GM23338 (cell line): ENCODE measurements at regions not wholly inside any gene's neighbourhood (a gene's known extent, or its start where the extent isn't known, plus 50 kb on each side); places are given as distances from the start of the nearest gene placed in this dataset.

Experiments used
- ATAC-seq: fragments of 200-7000 bp; cut with Tn5 transposase; 3 replicates; pipeline ENCODE4 v1.9.1; 2020
- DNase-seq: peaks from one replicate; pipeline ENCODE4 v3.0.0-alpha.2; 2015; ENCODE audit warnings: low spot score
- H2AFZ ChIP-seq: fragments of 200-600 bp; sonication (generic); 2 replicates; pipeline ENCODE4 v1.8.0; 2016; ENCODE audit warnings: antibody characterized with exemption, mild to moderate bottlenecking, moderate library complexity
- H3F3A ChIP-seq: fragments of 200-600 bp; sonication (generic); replicated peaks from 2 replicates; pipeline ENCODE4 v1.8.0; 2017; ENCODE audit warnings: antibody characterized with exemption, mixed run types, low read depth
- H3K27ac ChIP-seq: fragments of 200-600 bp; sonication (generic); 2 replicates; pipeline ENCODE4 v1.6.1; 2016; ENCODE audit warnings: low read depth
- H3K27me3 ChIP-seq: fragments of 200-600 bp; sonication (generic); 2 replicates; pipeline ENCODE4 v1.8.0; 2016; ENCODE audit warnings: mild to moderate bottlenecking, mixed run types, moderate library complexity; ENCODE audit not compliant: insufficient read depth
- H3K36me3 ChIP-seq: fragments of 200-600 bp; sonication (generic); 2 replicates; pipeline ENCODE4 v1.8.0; 2016; ENCODE audit warnings: mild to moderate bottlenecking; ENCODE audit not compliant: insufficient read depth
- H3K4me1 ChIP-seq: fragments of 200-600 bp; sonication (generic); 2 replicates; pipeline ENCODE4 v1.8.0; 2016; ENCODE audit warnings: mild to moderate bottlenecking, moderate library complexity; ENCODE audit not compliant: insufficient read depth
- H3K4me2 ChIP-seq: fragments of 200-600 bp; sonication (generic); 2 replicates; pipeline ENCODE4 v1.7.1; 2017; ENCODE audit warnings: mixed run types
- H3K4me3 ChIP-seq: fragments of 200-600 bp; sonication (generic); 2 replicates; pipeline ENCODE4 v1.6.1; 2016; ENCODE audit warnings: mixed run types
- H3K79me2 ChIP-seq: fragments of 200-600 bp; sonication (generic); replicated peaks from 2 replicates; pipeline ENCODE4 v1.8.0; 2017; ENCODE audit warnings: mild to moderate bottlenecking; ENCODE audit not compliant: insufficient read depth
- H3K9me2 ChIP-seq: fragments of 200-600 bp; sonication (generic); 2 replicates; pipeline ENCODE4 v1.8.0; 2017; ENCODE audit not compliant: insufficient read depth
- H4K20me1 ChIP-seq: fragments of 200-600 bp; sonication (generic); replicated peaks from 2 replicates; pipeline ENCODE4 v1.8.0; 2017; ENCODE audit warnings: mild to moderate bottlenecking; ENCODE audit not compliant: insufficient read depth
- H3K27ac Mint-ChIP-seq: 2 replicates; pipeline ENCODE4 v1.8.0; 2020; ENCODE audit warnings: inconsistent platforms, mild to moderate bottlenecking, moderate library complexity, mixed read lengths
- H3K27me3 Mint-ChIP-seq: 3 replicates; pipeline ENCODE4 v1.8.0; 2022; ENCODE audit warnings: low read depth, mild to moderate bottlenecking, moderate library complexity, mixed read lengths, inconsistent platforms; ENCODE audit not compliant: insufficient read depth, poor library complexity
- H3K36me3 Mint-ChIP-seq: 3 replicates; pipeline ENCODE4 v1.8.0; 2021; ENCODE audit warnings: low read depth, mild to moderate bottlenecking, inconsistent platforms, moderate library complexity, mixed read lengths
- H3K4me1 Mint-ChIP-seq: 3 replicates; pipeline ENCODE4 v1.8.0; 2020; ENCODE audit warnings: mild to moderate bottlenecking, inconsistent platforms, mixed read lengths
- H3K4me3 Mint-ChIP-seq: 3 replicates; pipeline ENCODE4 v1.8.0; 2021; ENCODE audit warnings: moderate library complexity, mild to moderate bottlenecking, inconsistent platforms, mixed read lengths
- H3K9me3 Mint-ChIP-seq: 3 replicates; pipeline ENCODE4 v1.8.0; 2020; ENCODE audit warnings: moderate library complexity, mild to moderate bottlenecking, inconsistent platforms, mixed read lengths
- CREB1 ChIP-seq: fragments of 250-450 bp; sonication (Bioruptor Pico); IDR thresholded peaks from 2 replicates; pipeline ENCODE4 v1.5.0; 2020; ENCODE audit warnings: low read depth, mild to moderate bottlenecking, moderate library complexity
- EZH2 ChIP-seq: fragments of 200-600 bp; sonication (generic); IDR thresholded peaks from one replicate; pipeline ENCODE4 v1.8.0; 2017; ENCODE audit warnings: antibody characterized with exemption, mild to moderate bottlenecking, low read depth; ENCODE audit not compliant: unreplicated experiment
- EZH2phosphoT487 ChIP-seq: fragments of 200-600 bp; sonication (generic); IDR thresholded peaks from one replicate; pipeline ENCODE4 v1.8.1; 2018; ENCODE audit warnings: antibody characterized with exemption; ENCODE audit not compliant: unreplicated experiment
- JUNB ChIP-seq: IDR thresholded peaks from one replicate; pipeline ENCODE4 v1.6.1; 2016; ENCODE audit warnings: antibody characterized with exemption; ENCODE audit not compliant: unreplicated experiment
- ZNF331 ChIP-seq: fragments of 250-450 bp; sonication (Bioruptor Pico); IDR thresholded peaks from 2 replicates; pipeline ENCODE4 v1.5.0; 2020; ENCODE audit warnings: low read depth, mild to moderate bottlenecking, moderate library complexity
- TF ChIP-seq, protein P1 (sequence below): fragments of 250-450 bp; sonication (Bioruptor Pico); IDR thresholded peaks from 2 replicates; pipeline ENCODE4 v1.5.0; 2020; ENCODE audit warnings: mild to moderate bottlenecking, moderate library complexity
- TF ChIP-seq, protein P2 (sequence below): IDR thresholded peaks from 2 replicates; pipeline ENCODE4 v1.6.1; 2016; ENCODE audit warnings: antibody characterized with exemption

DNA sequence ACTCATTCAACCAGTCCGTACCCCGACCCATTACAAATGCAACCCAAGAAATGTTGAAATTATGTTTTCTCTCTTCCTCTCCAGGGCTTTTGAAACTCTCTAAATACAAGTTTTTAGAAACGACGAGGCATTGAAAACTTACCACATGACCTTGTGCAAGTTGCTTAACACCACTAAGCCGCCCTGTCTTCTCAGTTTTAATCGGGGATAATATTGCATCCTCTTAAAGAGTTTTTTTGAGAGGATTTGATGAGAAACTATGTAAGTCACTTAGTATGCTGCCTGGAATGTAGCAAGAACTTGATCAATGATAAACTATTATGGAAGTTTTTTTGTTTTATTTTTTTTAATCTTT lies 149.0 kb upstream of the FAM20A start (continued):
- TF ChIP-seq, protein P1, sequence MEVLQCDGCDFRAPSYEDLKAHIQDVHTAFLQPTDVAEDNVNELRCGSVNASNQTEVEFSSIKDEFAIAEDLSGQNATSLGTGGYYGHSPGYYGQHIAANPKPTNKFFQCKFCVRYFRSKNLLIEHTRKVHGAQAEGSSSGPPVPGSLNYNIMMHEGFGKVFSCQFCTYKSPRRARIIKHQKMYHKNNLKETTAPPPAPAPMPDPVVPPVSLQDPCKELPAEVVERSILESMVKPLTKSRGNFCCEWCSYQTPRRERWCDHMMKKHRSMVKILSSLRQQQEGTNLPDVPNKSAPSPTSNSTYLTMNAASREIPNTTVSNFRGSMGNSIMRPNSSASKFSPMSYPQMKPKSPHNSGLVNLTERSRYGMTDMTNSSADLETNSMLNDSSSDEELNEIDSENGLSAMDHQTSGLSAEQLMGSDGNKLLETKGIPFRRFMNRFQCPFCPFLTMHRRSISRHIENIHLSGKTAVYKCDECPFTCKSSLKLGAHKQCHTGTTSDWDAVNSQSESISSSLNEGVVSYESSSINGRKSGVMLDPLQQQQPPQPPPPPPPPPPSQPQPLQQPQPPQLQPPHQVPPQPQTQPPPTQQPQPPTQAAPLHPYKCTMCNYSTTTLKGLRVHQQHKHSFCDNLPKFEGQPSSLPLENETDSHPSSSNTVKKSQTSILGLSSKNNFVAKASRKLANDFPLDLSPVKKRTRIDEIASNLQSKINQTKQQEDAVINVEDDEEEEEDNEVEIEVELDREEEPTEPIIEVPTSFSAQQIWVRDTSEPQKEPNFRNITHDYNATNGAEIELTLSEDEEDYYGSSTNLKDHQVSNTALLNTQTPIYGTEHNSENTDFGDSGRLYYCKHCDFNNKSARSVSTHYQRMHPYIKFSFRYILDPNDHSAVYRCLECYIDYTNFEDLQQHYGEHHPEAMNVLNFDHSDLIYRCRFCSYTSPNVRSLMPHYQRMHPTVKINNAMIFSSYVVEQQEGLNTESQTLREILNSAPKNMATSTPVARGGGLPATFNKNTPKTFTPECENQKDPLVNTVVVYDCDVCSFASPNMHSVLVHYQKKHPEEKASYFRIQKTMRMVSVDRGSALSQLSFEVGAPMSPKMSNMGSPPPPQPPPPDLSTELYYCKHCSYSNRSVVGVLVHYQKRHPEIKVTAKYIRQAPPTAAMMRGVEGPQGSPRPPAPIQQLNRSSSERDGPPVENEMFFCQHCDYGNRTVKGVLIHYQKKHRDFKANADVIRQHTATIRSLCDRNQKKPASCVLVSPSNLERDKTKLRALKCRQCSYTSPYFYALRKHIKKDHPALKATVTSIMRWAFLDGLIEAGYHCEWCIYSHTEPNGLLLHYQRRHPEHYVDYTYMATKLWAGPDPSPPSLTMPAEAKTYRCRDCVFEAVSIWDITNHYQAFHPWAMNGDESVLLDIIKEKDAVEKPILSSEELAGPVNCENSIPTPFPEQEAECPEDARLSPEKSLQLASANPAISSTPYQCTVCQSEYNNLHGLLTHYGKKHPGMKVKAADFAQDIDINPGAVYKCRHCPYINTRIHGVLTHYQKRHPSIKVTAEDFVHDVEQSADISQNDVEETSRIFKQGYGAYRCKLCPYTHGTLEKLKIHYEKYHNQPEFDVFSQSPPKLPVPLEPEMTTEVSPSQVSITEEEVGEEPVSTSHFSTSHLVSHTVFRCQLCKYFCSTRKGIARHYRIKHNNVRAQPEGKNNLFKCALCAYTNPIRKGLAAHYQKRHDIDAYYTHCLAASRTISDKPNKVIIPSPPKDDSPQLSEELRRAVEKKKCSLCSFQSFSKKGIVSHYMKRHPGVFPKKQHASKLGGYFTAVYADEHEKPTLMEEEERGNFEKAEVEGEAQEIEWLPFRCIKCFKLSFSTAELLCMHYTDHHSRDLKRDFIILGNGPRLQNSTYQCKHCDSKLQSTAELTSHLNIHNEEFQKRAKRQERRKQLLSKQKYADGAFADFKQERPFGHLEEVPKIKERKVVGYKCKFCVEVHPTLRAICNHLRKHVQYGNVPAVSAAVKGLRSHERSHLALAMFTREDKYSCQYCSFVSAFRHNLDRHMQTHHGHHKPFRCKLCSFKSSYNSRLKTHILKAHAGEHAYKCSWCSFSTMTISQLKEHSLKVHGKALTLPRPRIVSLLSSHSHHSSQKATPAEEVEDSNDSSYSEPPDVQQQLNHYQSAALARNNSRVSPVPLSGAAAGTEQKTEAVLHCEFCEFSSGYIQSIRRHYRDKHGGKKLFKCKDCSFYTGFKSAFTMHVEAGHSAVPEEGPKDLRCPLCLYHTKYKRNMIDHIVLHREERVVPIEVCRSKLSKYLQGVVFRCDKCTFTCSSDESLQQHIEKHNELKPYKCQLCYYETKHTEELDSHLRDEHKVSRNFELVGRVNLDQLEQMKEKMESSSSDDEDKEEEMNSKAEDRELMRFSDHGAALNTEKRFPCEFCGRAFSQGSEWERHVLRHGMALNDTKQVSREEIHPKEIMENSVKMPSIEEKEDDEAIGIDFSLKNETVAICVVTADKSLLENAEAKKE (CRISPR knock-in tag), result no peak
- TF ChIP-seq EZH2 (no peak), EZH2phosphoT487 (no peak), ZNF331 (CRISPR knock-in tag) (no peak), JUNB (no peak)
- TF ChIP-seq, protein P2, sequence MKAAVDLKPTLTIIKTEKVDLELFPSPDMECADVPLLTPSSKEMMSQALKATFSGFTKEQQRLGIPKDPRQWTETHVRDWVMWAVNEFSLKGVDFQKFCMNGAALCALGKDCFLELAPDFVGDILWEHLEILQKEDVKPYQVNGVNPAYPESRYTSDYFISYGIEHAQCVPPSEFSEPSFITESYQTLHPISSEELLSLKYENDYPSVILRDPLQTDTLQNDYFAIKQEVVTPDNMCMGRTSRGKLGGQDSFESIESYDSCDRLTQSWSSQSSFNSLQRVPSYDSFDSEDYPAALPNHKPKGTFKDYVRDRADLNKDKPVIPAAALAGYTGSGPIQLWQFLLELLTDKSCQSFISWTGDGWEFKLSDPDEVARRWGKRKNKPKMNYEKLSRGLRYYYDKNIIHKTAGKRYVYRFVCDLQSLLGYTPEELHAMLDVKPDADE, result no peak

DNA sequence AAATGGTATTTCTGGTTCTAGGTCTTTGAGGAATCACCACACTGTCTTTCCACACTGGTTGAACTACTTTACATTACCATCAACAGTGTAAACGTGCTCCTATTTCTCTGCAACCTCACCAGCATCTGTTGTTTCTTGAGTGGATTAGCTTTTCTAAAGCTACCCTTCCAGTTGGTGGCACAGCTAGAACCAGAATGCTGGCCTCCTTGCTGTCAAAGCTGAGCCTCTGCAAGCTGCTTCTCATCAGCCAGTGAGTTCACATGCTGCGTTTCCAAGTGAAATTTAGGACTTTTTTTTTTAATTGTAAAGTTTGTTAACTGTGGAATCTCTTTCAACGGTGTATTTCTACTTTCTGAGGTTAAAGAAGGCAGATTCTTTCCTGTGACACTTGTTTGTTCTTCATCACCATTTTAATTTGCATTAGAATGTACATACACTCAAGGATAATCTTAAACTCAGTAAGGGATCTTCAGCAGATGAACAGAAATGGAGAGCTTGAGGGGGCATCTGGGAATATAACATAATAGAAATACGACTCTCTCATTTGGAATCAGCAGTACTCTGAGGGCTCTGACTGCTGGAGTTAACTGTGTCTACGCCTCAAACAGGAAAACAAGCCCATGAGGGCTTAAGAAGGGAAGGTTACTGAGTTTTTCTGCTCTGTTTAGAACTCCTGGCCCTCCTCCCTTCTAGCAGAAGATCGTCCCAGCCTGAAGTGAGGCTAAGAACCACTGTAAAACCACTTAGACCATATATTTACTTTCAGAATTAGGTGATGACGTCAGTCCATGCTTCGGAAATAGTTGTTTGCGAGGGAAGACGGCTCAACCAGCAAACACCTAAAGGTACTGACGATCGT lies 148.4 kb upstream of the FAM20A start:
- ATAC-seq (peak; percentile 78), DNase-seq (peak; percentile 21)
- Histone ChIP-seq H3K79me2 (no peaks in the 10 kb centered on the region), H3K4me1 (peaks cover 17% of the 10 kb centered on the region), H3K4me2 (peak overlapping the region; percentile 10), H3K9me2 (0 out of 2 replicates have a peak, but pooled peaks cover 3% of the 10 kb centered on the region), H4K20me1 (no peaks in the 10 kb centered on the region), H2AFZ (peak overlapping the region; percentile 79; the same call in 1 of the 2 replicates), H3F3A (no peaks in the 10 kb centered on the region), H3K27me3 (no peaks in the 10 kb centered on the region), H3K36me3 (no peaks in the 10 kb centered on the region), H3K27ac (peak overlapping the region; percentile 83), H3K4me3 (no peak overlapping the region)
- Mint-ChIP-seq H3K36me3 (peaks cover 24% of the 10 kb centered on the region; the same call in 2 of the 3 replicates), H3K9me3 (peaks cover 25% of the 10 kb centered on the region), H3K4me1 (peaks cover 17% of the 10 kb centered on the region), H3K4me3 (peak overlapping the region; percentile 10; the same call in 1 of the 3 replicates), H3K27me3 (peaks cover 4% of the 10 kb centered on the region), H3K27ac (peak overlapping the region; percentile 86)
- no peak for TF ChIP-seq EZH2
- 0 out of 2 replicates have a peak, but pooled peaks have one; percentile 8 for TF ChIP-seq CREB1 (CRISPR knock-in tag)
